ENCODE measurements at regions not wholly inside any gene's neighbourhood (a gene's known extent, or its start where the extent isn't known, plus 50 kb on each side); places are given as distances from the start of the nearest gene placed in this dataset.
A peak's percentile ranks its signal among the peaks of the same experiment; 100 is the strongest.

DNA sequence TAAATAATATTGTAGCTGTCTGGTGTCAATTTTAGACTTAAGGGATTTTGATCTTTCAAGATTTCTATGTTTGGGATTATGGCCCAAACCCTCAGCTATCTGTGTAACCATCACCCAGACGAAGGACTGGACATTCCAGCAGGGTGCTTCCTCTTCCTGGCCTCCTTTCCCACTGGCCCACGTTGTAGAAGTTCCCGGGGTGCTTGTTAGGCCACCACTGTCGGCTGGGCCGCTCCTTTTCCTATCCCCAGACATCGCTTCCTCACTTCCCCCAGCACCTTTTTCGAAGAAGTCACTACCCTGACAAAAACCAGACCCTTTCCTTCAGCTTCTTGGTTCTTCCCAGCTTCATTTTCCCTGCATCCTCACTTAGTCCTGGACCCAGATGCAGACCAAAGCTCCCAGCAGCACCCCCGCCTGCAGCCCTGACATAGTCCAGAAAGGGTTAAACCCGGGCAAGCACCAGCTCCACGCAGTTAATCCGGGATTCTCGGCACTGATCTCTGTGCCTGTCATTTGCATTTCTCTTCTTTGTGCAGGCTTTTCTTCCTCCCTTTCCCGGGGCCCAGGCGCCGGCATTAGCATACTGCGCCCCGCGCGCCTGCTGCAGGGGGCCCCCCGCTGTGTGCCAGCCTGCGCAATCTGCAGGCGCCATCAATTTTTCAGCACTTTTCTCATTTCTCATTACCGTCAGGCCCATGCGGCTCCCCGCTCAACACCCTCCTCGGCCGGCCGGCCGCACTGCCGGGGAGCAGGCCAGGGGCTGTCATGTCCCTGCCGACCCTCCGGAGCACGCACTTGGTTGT is 90.6 kb downstream of the ZNF621 start:
- TF ChIP-seq POLR2AphosphoS5 (IDR thresholded peaks at IDR 0.05; ENCODE audit: borderline replicate concordance, low read depth, low read length) (peak; percentile 74), EZH2 (IDR thresholded peaks at IDR 0.05) (no peak), FOXP2 (optimal IDR thresholded peaks at IDR 0.05; ENCODE audit: control extremely low read depth, extremely low read length, insufficient read depth) (peak; percentile 17)

All from SK-N-MC (cell line).